Mesothelial cell of epicardium (in vitro differentiated cells): ENCODE measurements at regions not wholly inside any gene's neighbourhood (a gene's known extent, or its start where the extent isn't known, plus 50 kb on each side); places are given as distances from the start of the nearest gene placed in this dataset.

Source experiments
- DNase-seq, 2 experiments: peaks; one replicate each; pipeline ENCODE4 v3.0.0; 2021; ENCODE audit warnings: low spot score in 2 of 2; ENCODE audit not compliant: unreplicated experiment in 2 of 2
- H3K27ac Mint-ChIP-seq: 2 replicates; pipeline ENCODE4 v1.8.0; 2021; ENCODE audit warnings: mixed read lengths
- H3K27me3 Mint-ChIP-seq: 2 replicates; pipeline ENCODE4 v1.8.0; 2021; ENCODE audit warnings: low read depth, mixed read lengths
- H3K36me3 Mint-ChIP-seq: 2 replicates; pipeline ENCODE4 v1.8.0; 2021; ENCODE audit warnings: mixed read lengths
- H3K4me1 Mint-ChIP-seq: 2 replicates; pipeline ENCODE4 v1.8.0; 2021; ENCODE audit warnings: mixed read lengths
- H3K4me3 Mint-ChIP-seq: 2 replicates; pipeline ENCODE4 v1.8.0; 2021; ENCODE audit warnings: mild to moderate bottlenecking, moderate library complexity, mixed read lengths
- H3K9me3 Mint-ChIP-seq: 2 replicates; pipeline ENCODE4 v1.8.0; 2021; ENCODE audit warnings: mixed read lengths
- CTCF ChIP-seq: fragments of 200-600 bp; sonication (generic); IDR thresholded peaks from one replicate; pipeline ENCODE4 v1.5.0; 2021; ENCODE audit warnings: antibody characterized with exemption; ENCODE audit not compliant: unreplicated experiment

- peak overlapping the region; percentile 54 for H3K27ac Mint-ChIP-seq
- peaks cover 62% of the 10 kb centered on the region for H3K27me3 Mint-ChIP-seq
- peaks cover 3% of the 10 kb centered on the region for H3K9me3 Mint-ChIP-seq
- H3K4me1 Mint-ChIP-seq, result peaks cover 22% of the 10 kb centered on the region
- DNase-seq, result no peak
- H3K4me3 Mint-ChIP-seq, result peak overlapping the region; percentile 36
- H3K36me3 Mint-ChIP-seq, result no peaks in the 10 kb centered on the region
- no peak for TF ChIP-seq CTCF
These were observed 150.9 kb upstream of the POU3F1 start for GRCh38 chr1:38197312-38198061.

DNA sequence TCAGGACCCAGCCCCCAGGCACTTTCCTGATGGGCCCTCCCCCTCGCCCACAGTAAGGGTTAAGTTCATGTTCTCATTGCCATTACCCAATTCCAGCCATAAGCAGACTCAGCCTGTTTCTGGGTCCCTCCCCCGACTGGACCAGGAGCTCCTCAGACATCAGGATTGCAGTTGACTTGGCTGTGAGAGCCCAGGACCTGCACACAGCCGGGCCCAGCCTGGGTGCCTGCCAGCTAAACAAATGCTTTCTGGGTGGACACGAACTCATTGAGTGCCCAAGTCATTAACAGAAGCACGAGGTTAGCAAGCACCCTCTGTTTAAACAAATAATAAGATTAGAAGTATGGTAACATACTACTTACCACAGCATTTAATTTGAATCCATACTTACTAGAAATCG, 147.9 kb upstream of the POU3F1 start:
- no peak overlapping the region for H3K4me3 Mint-ChIP-seq

DNA sequence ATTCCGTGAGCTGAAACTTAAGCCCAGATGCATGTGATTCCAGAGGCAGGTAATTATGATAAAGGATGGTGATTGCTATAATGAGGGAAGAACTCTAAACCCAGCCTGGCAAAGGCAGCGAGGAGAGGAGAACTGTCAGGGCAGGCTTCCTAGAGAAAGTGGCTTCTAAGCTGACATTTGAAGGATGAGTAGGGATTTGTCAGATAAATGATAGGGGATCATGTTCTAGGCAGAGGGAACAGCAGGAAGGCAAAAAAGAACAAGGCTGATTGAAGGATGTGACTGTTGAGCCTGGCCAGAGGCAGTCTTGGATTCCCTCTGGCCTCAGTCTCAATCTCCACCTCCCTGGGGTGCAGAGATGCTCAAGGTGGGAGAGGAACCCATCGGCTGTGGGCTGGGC, 146.4 kb upstream of the POU3F1 start:
- peaks cover 87% of the 10 kb centered on the region for H3K27me3 Mint-ChIP-seq
- peaks cover 3% of the 10 kb centered on the region for H3K9me3 Mint-ChIP-seq
- no peak for TF ChIP-seq CTCF
- no peak overlapping the region for H3K27ac Mint-ChIP-seq
- peaks cover 21% of the 10 kb centered on the region for H3K4me1 Mint-ChIP-seq
- no peak overlapping the region for H3K4me3 Mint-ChIP-seq
- no peaks in the 10 kb centered on the region for H3K36me3 Mint-ChIP-seq
- DNase-seq, result no peak

More for the DNA sequence above, 147.9 kb upstream of the POU3F1 start:
- Mint-ChIP-seq H3K4me1 (peaks cover 31% of the 10 kb centered on the region), H3K36me3 (no peaks in the 10 kb centered on the region), H3K27me3 (peaks cover 76% of the 10 kb centered on the region), H3K27ac (no peak overlapping the region), H3K9me3 (no peaks in the 10 kb centered on the region)
- TF ChIP-seq CTCF, result no peak
- DNase-seq, result no peak

GRCh38 chr1:38191461-38191860, 144.9 kb upstream of the POU3F1 start:
- Mint-ChIP-seq H3K9me3 (peaks cover 3% of the 10 kb centered on the region), H3K4me1 (peaks cover 13% of the 10 kb centered on the region), H3K27ac (peak overlapping the region; percentile 54), H3K27me3 (peaks cover 97% of the 10 kb centered on the region), H3K4me3 (peak overlapping the region; percentile 39), H3K36me3 (no peaks in the 10 kb centered on the region)
- no peak for TF ChIP-seq CTCF
- no peak for DNase-seq

DNA sequence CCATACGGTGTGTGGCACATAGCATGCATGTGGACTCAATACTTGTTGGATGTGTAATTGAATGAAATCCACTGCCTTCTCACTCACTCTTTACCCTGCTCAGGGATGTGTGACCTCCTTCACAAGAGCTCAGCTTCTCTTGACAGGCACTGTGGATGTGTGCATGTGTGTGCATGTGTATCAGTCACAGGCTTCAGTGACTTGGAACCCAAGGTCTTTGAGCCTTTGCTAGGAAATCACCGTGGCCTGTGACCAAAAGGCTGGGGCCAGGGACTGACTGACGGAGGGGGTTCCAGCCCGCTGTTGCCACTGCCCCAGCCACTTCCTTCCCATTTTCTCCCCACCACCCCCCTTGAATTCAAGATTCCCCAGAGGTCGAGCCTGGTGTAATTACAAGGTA, 144.4 kb upstream of the POU3F1 start:
- peaks cover 3% of the 10 kb centered on the region for H3K9me3 Mint-ChIP-seq
- H3K36me3 Mint-ChIP-seq, result no peaks in the 10 kb centered on the region
- H3K4me3 Mint-ChIP-seq, result no peak overlapping the region
- no peak for TF ChIP-seq CTCF
- peaks cover 13% of the 10 kb centered on the region for H3K4me1 Mint-ChIP-seq
- DNase-seq, result no peak
- H3K27ac Mint-ChIP-seq, result no peak overlapping the region
- peaks cover 97% of the 10 kb centered on the region for H3K27me3 Mint-ChIP-seq
